HG03457 (cell line): ENCODE measurements at regions not wholly inside any gene's neighbourhood (a gene's known extent, or its start where the extent isn't known, plus 50 kb on each side); places are given as distances from the start of the nearest gene placed in this dataset.
"Not testable (repeated sequence)": the region's sequence is repeated elsewhere in the genome, so short reads cannot be mapped to it uniquely, and the experiment has no call there.

ENCODE experiments used
- ATAC-seq: cut with Tn5 transposase; IDR thresholded peaks from one replicate; pipeline ENCODE4 v1.9.1; 2021; ENCODE audit warnings: moderate number of reproducible peaks; ENCODE audit not compliant: unreplicated experiment

DNA sequence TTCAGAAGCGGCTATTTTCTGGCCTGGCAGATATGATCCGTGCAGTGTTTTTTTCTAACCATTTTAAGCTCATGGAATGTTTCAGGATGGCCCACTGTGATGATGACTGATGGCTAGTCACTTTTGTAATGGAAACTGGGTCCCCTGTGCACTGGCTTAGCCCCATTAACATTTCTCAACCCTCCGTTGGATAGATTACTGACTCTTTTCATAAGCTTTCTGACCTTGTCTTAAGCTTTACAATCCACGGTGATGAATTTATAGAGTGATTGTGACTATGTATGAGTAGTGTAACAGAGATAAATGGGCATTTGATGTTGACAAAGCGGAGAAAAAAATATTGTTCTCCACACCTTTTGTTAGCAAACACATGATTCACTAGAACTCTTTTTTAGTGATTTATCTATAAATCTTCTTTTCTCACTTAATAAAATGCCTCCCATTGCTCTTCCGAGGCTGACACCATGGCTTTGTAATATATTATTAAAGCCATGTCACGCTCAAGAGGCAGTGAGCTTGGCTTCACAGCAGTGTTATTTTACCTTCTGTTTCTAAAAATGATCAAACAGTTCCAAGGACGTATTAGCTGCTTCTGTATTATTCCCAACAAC is 221.0 kb upstream of the LINC00305 start:
- not testable (repeated sequence) for ATAC-seq

DNA sequence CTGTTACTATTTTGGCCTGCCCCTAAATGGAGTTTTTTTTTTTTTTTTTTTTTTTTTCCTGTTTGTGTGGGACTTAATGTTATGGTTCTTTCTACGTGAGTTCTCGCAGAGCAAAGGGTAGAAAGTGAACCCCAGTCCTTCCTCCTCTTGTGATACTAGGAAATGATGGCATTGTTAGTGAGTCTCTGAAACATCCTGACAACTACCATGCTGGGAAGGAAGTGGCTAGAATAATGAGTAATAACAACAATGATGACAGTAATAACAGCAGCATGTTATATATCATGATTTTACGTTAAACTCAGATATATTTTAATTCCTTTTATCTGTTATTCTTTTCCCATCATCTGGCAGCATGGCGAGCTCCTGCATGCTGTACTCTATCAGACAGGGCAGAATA is 216.2 kb upstream of the LINC00305 start:
- ATAC-seq: no peak

DNA sequence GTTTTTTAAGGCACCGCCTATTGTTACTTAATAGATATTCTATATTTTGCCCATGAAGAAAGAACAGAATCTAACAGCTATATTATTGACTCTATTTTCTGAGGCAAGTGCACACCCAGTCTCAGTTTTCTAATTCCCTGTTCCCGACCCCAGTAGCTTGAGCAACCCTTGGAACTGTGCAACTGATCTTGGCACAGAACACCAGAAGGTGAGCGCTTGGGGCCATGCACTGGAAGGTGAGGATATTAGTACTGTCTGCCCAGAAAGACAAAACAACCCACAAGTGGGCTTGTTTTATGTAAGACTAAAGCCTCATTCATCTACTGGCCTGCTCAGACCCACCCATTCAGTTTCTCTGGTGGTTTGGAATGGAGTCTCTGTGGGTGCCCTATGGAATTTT is 188.8 kb upstream of the LINC00305 start:
- no peak for ATAC-seq

DNA sequence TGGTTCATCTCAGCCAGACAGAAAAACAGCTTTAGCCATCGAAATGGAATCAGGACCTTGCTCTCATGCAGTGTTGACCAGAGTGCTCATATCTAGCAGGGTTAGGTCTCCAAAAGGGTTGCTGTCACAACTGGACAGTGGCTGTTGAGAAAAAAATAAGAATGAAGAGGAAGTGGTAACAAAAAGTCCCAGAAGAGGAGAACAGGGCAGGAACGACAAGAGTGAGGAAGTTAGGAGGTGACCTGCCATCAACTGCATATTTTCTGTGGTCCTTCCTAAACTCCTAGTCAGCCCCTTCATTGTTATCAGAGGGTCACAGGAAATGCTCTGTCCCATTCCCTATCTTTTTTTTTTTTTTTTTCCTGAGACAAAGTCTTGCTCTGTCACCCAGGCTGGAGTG is 188.1 kb upstream of the LINC00305 start:
- ATAC-seq: no peak

DNA sequence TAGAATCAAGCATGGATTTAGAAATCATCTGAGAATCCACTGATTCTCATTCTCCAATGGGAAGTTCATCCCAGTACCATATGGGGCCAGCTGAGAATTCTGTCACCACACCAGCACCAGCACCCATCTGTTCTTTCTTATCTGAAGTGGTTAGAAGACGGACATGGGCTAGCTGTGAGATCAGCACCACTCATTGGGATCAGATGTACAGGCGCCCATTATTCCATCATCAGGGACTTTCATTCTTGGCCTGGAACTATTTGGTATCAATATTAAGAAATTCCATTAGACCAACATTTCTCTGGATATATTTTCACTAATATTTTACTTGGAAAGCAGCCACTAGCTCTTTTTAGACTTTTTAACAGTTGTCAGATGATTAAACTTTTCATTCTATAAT is 185.9 kb upstream of the LINC00305 start:
- no peak for ATAC-seq

DNA sequence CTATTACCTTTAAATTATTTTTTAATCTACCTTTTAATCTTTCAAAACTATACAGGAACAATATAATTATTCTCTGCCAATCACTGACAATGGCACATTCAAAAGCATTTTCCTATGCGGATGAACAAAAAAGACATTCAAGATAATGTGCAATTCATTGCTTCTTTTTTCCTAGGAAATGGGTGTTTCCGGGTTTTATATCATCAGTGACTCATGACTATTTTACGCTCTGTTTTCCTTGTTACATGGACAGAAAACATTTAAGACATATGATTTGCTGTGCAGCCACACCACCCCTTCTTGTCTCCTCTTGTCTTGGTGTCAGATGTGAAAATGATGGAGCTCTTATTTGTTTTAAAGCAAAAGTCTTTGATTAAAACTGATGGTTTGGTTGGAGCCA is 184.7 kb upstream of the LINC00305 start:
- ATAC-seq: no peak

DNA sequence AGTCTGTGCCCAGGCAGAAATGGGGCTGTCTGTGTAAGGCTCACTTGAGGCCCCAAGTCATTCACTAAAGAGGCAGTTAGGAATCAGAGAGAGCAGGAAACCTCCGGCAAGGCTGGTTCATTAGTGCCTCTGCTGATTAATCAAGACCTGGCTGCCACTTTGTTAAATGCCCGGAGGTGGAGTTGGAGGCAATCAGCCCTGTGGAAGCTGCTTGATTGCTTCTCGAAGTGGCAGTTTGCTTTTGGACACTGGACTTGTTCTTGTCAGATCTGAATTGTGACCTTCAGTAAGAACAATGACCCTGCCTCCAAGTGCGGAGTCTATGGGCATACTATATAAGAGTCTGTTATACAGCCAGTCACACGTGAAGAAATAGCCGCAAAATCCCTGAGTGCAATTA is 183.9 kb upstream of the LINC00305 start:
- no peak for ATAC-seq

DNA sequence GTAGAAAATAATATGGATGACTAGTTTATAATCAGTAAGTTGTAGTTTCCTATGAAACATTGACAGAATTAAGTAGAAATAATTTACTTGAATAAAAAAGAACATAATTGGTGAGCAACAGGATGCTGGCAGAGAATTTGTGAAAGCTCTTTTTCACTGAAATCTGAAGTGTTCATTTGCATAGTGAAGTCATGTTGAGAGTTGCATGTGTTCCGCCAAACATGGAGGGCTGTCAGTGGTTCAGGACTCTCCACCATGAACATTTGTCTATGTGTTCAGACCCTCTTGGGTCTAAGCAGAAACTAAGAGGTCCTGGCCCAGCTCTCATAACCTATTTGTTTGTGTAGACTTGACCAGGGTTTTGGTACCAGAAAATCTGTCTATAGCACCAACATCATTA is 182.5 kb upstream of the LINC00305 start:
- ATAC-seq: no peak

DNA sequence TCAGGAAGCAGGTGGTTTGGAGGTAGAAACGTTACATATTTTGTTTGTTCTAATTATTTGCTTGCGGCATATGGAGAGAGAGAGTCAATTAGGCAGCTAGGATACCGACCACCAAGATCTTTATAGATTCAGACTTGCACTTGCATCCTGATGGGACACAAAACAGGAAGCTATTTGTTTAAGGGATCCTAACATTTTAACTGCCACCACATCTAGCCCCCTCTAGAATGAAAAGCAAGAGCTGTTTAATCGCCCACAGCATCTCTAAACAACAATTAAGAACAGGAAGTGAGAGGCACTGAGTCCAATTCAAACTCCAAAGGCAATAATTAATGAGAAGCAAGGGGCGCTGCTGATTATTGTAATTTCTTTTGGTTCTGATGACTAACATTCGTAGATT is 182.0 kb upstream of the LINC00305 start:
- no peak for ATAC-seq

DNA sequence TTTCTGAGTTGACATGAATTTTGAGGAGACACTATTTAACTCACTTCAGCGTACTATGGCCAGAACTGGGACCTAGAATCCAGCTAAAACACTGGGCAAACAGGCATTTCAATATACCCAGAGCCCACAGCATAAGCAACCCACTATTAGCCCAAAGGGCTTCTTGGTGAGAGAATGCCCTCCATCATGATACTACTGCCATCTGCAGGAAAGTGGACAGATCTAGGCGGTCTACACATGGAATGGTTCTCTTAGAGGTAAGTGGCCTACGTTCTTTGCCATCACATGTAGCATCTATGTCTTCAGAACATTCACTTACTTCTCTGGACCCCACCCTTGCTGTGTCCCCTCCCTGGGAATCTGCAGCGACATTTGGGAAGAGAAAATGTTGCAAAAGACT is 181.3 kb upstream of the LINC00305 start:
- ATAC-seq: no peak

DNA sequence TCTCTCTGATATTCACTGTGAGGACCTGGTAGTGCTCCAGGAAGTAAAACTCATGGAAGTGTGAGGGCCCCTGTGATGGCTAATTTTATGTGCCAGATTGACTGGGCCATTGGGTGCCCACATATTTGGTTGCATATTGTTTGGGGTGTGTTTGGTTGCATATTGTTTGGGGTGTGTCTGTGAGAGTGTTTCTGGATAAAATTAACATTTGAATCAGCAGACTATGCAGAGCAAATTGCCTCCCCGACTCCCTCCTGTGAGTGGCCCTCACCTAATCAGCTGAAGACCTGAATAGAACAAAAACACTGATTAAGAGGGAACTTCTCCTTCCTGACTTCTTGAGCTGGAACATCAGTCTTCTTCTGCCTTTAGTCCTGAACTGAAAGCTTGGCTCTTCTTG is 173.3 kb upstream of the LINC00305 start:
- ATAC-seq: no peak

DNA sequence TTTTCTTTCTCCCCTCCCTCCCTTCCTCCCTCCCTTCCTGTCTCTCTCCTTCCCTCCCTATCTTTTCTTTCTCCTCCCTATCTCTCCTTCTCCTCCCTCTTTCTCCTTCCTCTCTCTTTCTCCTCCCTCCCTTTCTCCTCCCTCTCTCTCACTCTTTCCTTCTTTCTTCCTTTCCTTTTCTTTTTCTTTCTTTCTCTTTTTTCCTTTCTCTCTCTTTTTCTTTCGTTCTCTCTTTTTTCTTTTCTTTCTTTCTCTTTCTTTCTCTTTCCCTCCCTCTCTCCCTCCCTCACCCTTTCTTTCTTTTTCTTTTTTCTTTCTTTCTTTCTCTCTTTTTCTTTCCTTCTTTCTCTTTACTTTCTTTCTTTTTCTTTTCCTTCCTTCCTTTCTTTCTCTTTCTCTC is 169.7 kb upstream of the LINC00305 start:
- ATAC-seq: no peak

DNA sequence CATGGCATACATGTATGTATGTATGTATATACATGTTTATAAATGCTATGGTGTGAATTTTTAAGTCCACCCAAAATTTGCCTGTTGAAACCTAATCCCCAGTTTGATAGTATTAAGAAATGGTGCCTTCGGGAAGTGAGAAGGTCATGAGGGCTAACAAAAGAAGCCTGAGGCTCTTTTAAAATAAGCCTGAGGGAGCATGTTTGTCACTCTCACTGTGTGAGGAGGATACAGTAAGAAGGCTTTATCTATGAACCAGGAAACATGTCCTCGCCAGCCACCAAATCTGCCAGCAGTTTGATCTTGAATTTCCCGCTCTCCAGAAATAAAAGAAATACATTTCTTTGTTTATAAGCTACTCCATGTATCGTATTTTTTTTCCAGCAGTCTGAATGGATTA is 163.0 kb upstream of the LINC00305 start:
- ATAC-seq: no peak

DNA sequence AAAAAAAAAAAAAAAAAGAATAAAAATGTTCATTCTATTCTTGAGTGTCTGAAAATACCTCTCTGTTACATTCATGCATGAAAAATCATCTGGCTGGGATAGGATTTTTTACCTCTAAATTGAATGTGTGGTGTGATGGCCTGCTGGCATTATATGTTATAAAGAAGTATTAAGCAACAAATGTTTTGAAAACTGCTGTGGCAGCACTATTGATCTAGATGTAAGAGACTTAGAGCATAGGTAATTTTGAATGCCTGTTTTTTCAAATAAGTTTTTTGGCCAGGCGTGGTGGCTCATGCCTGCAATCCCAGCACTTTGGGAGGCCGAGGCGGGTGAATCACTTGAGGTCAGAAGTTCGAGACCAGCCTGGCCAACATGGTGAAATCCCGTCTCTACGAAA is 147.0 kb upstream of the LINC00305 start:
- no peak for ATAC-seq

DNA sequence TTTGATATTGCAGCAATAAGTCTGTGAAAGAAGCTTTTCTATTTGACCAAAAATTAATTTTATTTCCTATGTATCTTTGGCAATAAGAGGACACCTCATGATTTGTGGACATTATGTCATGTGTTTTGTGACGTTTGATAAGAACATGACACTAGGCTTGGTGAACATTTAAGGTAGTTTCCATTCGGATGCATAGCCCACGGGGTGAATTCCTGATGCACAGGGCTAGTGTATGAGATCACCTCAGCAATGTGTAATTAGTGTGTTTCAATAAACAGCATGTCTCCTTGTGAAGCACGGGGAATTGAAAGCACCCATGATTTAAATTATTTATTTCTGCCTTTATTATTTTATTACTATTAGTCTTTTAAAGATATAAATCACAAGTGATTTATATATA is 146.1 kb upstream of the LINC00305 start:
- no peak for ATAC-seq

DNA sequence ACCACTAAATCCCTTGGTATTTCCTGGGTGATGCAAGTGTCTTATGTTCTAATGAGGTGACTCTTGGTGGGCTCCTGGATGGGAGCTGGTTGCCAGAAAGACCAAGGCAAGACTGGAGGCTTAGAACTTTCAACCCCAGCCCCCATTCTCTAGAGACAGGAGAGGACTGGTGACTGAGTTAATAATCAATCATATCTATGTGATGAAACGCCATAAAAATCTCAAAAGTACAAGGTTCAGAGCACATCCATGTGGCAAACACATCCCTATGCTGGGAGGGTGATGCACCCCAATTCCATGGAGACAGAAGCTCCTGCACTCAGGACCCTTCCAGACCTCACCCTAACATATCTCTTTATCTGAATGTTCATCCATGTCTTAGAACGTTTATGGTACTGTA is 139.5 kb upstream of the LINC00305 start:
- no peak for ATAC-seq

DNA sequence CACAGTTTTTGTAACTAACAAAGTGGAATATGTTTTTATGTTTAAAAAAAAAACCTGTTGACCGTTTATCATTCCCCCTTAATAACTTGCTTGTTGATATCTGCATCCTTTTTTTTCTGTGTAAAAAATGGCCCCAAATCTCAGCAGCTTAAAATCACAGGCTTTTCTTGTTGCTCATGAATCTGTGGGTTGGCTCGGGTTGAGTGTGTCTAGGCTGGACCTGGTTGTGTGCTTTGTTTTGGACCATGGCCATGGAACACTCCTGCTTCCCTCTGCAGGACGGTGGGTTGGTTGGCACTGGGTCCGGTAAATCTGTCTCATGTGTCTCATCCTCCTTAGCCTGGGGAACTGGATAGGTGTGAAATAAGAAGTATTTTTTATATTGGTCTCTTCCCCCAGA is 139.0 kb upstream of the LINC00305 start:
- ATAC-seq: no peak

DNA sequence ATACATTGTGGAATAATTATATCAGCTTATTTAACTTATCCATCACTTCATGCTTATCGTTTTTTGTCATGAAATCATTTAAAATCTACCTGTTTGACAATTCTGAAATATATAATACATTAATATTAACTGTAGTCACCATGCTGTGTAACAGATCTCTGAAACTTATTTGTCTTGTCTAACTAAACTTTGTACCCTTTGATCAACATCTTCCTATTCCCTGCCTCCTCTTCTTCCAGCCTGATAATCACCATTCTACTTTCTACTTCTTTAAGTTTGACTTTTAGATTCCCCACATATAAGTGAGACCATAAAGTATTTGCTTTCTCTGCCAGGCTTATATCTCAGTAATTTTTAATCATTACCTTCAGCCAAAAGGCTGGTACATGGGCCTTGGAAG is 134.2 kb upstream of the LINC00305 start:
- ATAC-seq: no peak

DNA sequence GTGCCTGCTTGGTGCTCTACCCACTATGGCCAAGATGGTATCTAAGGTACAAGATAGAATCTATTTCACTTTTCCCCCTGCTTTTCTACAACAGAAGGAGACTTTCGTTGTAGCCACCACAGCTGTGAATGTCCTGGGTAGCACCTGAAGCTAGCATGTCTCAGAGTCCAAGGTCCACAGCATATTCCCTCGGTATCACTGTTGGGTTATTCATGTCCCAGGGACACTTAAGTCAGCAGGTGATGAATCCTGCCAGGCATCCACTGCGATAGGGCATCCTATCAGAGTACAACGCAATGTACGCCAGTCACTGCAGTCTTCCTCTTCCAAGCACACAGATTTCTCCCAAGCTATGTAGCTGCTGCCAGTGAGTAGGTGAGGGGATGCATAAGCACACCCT is 129.1 kb upstream of the LINC00305 start:
- ATAC-seq: no peak

DNA sequence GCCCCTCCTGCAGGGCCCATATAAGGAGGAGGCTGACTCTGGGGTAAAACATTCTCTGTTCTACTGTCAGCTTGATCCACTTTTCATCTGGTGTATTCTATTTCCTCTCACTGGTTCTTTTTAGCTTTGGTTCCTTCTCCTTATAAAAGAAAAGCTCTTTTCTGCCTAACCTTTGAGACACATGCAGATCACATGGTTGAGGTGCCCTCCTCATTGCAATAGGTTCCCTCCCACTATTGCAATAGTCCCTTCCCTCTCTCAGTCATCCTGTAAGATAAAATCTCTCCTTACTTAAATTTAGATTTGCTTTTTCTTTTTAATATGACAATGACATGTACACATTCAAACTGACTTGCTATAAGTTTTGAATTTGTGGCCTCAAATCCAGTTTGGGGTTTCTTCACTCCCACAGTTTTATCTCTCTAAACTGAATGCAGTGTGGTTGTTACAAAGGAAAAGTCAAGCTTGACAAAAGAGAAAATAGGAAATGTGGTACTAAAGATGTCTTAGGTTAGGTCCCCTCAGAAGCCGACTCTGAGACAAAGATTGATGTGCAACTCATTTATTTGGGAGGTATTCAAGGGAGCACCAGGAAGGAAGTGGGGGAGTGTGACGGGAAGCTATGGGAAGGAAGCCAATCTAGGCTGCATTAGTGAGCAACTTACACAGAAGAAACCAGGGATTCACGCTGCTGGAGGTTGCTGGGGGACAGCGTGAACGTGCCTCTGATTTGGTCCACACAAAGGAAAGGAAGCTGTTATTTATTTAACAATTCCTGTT is 127.6 kb upstream of the LINC00305 start:
- no peak for ATAC-seq

DNA sequence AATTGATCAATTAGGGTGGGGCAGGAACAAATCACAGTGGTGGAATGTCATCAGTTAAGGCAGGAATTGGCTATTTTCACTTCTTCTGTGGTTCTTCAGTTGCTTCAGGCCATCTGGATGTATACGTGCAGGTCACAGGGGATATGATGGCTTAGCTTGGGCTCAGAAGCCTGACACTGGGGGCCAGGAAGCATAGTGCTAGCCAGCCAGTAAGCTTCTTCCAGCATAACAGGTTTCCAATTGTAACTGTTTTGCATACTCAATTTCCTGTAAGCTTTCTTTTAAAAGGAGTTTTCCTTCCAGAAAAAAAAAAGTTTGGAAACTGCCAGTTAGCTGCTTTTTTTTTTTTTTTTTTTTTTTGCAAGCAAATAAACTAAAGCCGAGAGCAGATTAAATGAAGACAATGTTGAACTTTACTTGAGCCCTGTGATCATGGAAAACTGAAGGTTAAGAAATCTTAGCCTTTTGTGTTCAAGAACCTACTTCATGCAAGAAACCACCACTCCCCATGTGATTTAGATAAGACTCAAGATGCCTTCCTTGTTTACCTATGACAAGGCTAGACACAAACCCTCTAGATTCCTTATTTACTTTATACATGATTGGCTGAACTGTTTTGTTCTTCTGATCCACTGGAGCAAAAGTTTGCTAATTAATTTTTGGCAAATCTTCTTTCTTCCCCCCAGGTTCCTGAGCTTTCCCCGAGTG is 126.9 kb upstream of the LINC00305 start:
- ATAC-seq: no peak

DNA sequence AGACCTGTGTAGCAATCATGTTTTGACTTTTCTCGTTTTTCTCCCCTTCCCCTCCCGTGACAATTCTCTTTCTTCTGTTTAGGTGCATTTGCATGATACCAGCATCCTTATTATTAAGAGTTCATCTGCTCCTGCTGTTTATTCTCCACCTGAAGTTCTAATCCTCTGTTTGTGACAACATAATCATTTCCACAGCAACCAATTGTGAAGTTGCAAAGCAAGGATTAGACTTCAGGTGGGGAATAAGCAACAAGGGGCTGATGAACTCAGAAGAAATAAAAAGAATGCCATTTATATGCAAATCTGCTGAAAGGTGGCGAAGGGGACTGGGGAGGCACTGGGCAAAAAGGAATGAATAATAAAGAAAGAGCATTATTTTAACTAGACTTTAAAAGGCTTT is 124.8 kb upstream of the LINC00305 start:
- ATAC-seq: no peak
